Neuronal stem cell (in vitro differentiated cells): ENCODE measurements at regions not wholly inside any gene's neighbourhood (a gene's known extent, or its start where the extent isn't known, plus 50 kb on each side); places are given as distances from the start of the nearest gene placed in this dataset.

Experiments
- DNase-seq: peaks from one replicate; pipeline ENCODE4 v3.0.0-alpha.2; 2013; ENCODE audit warnings: low spot score
- H2AFZ ChIP-seq: one replicate; pipeline ENCODE4 v1.6.1; 2013; ENCODE audit warnings: mild to moderate bottlenecking, low read length, inconsistent platforms
- H2AK5ac ChIP-seq: 2 replicates; pipeline ENCODE4 v1.6.1; 2013; ENCODE audit warnings: low read depth, mild to moderate bottlenecking, inconsistent platforms, low read length, moderate library complexity, mixed read lengths
- H2BK120ac ChIP-seq: 2 replicates; pipeline ENCODE4 v1.6.1; 2013; ENCODE audit warnings: low read depth, mild to moderate bottlenecking, inconsistent platforms, low read length, moderate library complexity, mixed read lengths
- H2BK12ac ChIP-seq: one replicate; pipeline ENCODE4 v1.6.1; 2013; ENCODE audit warnings: low read length, inconsistent platforms
- H2BK15ac ChIP-seq: 2 replicates; pipeline ENCODE4 v1.6.1; 2013; ENCODE audit warnings: mild to moderate bottlenecking, low read length, inconsistent platforms, mixed read lengths
- H2BK5ac ChIP-seq: one replicate; pipeline ENCODE4 v1.6.1; 2013; ENCODE audit warnings: inconsistent platforms, mild to moderate bottlenecking, low read length, moderate library complexity
- H3K14ac ChIP-seq: one replicate; pipeline ENCODE4 v1.6.1; 2013; ENCODE audit warnings: low read length, inconsistent platforms
- H3K18ac ChIP-seq: 2 replicates; pipeline ENCODE4 v1.6.1; 2013; ENCODE audit warnings: low read length, inconsistent platforms
- H3K23ac ChIP-seq: 2 replicates; pipeline ENCODE4 v1.6.1; 2013; ENCODE audit warnings: low read depth, mild to moderate bottlenecking, mixed read lengths, low read length, inconsistent platforms; ENCODE audit not compliant: poor library complexity
- H3K27ac ChIP-seq: replicated peaks from 3 replicates; pipeline ENCODE4 v1.5.1; 2013; ENCODE audit warnings: low read length, inconsistent platforms
- H3K27me3 ChIP-seq, 3 experiments: 2 replicates each; pipeline ENCODE4 v1.6.1; 2013; ENCODE audit warnings: low read length in 3 of 3, mild to moderate bottlenecking in 2 of 3, inconsistent platforms in 1 of 3, low read depth in 1 of 3, mixed read lengths in 1 of 3, moderate library complexity in 1 of 3; ENCODE audit not compliant: control insufficient read depth in 3 of 3, insufficient read depth in 3 of 3
- H3K36me3 ChIP-seq, 2 donors: replicated peaks in 1 of 2; 2 replicates each; pipeline ENCODE4 v1.6.1; 2013; ENCODE audit warnings: low read length in 2 of 2; ENCODE audit not compliant: control insufficient read depth in 2 of 2, insufficient read depth in 2 of 2
- H3K4ac ChIP-seq: 2 replicates; pipeline ENCODE4 v1.6.1; 2013; ENCODE audit warnings: inconsistent platforms, mild to moderate bottlenecking, low read length, moderate library complexity
- H3K4me1 ChIP-seq, 2 donors: 1 replicate in 1 of 2; 2 replicates in 1 of 2; pipeline ENCODE4 v1.6.1; 2013; ENCODE audit warnings: low read length in 2 of 2, low read depth in 1 of 2; ENCODE audit not compliant: control insufficient read depth in 2 of 2, insufficient read depth in 1 of 2
- H3K4me2 ChIP-seq: one replicate; pipeline ENCODE4 v1.6.1; 2013; ENCODE audit warnings: mild to moderate bottlenecking, low read length, inconsistent platforms; ENCODE audit not compliant: insufficient read depth, poor library complexity, severe bottlenecking
- H3K4me3 ChIP-seq, 2 donors: 2 replicates each; pipeline ENCODE4 v1.5.1; 2013; ENCODE audit warnings: low read length in 2 of 2, mild to moderate bottlenecking in 2 of 2, inconsistent platforms in 1 of 2, moderate library complexity in 1 of 2
- H3K79me1 ChIP-seq: one replicate; pipeline ENCODE4 v1.6.1; 2013; ENCODE audit warnings: low read depth, mild to moderate bottlenecking, inconsistent platforms, low read length, moderate library complexity
- H3K9ac ChIP-seq: one replicate; pipeline ENCODE4 v1.6.1; 2013; ENCODE audit warnings: mild to moderate bottlenecking, low read depth, low read length, inconsistent platforms; ENCODE audit not compliant: poor library complexity
- H3K9me3 ChIP-seq, 2 donors: replicated peaks in 1 of 2; 2 replicates each; pipeline versions ENCODE3 to v1.6.1; 2013; ENCODE audit warnings: low read length in 2 of 2, mild to moderate bottlenecking in 2 of 2, inconsistent platforms in 1 of 2, low read depth in 1 of 2, mixed read lengths in 1 of 2, moderate library complexity in 1 of 2; ENCODE audit not compliant: control insufficient read depth in 2 of 2, insufficient read depth in 1 of 2
- H4K8ac ChIP-seq: one replicate; pipeline ENCODE4 v1.6.1; 2013; ENCODE audit warnings: low read depth, mild to moderate bottlenecking, inconsistent platforms, low read length, moderate library complexity
- H4K91ac ChIP-seq: one replicate; pipeline ENCODE4 v1.6.1; 2013; ENCODE audit warnings: low read length, low read depth, mild to moderate bottlenecking, inconsistent platforms; ENCODE audit not compliant: poor library complexity
- WGBS, 2 donors: extraction: QIAGEN DNeasy Blood & Tissue Kit; methylation state at CpG; one replicate each; pipeline ENCODE4 v1.1.7; 2013; ENCODE audit warnings: missing lambda C conversion rate in 2 of 2, mixed read lengths in 1 of 2; ENCODE audit not compliant: insufficient read length in 2 of 2, insufficient replicate concordance in 1 of 2; ENCODE audit errors: extremely low coverage in 2 of 2; 5-methylcytosine and 5-hydroxymethylcytosine counted together

DNA sequence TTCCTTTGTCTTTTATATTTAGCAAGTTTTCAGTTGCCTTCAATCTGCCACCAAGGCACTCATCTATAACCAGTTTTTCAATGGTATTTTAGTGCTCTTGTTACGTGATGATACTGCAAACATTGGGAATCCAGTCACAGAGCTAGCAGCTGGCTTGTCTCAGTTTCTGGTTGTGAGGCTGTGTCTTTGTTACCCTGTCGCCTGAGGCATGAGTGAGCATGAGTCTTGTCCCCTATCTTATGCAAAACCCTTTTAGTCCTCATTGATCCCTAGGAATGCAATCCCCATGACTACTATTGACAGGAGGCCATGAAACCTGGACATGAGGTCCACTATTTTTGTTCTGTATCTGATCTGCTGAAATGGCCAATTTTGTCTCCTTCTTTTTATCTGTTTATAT is 391.0 kb downstream of the LMO7 start:
- no peaks in the 10 kb centered on the region for H3K9me3 ChIP-seq
- H2AFZ ChIP-seq, result no peak overlapping the region
- no peak overlapping the region for H2BK5ac ChIP-seq
- H3K27ac ChIP-seq, result no peak overlapping the region
- no peaks in the 10 kb centered on the region for H3K36me3 ChIP-seq
- no peak overlapping the region for H2BK15ac ChIP-seq
- WGBS, 2 donors, result no CpG with 5 or more reads among the region's 2 CpGs
- H3K4ac ChIP-seq, result no peak overlapping the region
- no peak overlapping the region for H4K8ac ChIP-seq
- H3K4me3 ChIP-seq, result no peak overlapping the region
- H3K4me2 ChIP-seq, result no peak overlapping the region
- H3K9ac ChIP-seq, result no peak overlapping the region
- no peaks in the 10 kb centered on the region for H3K27me3 ChIP-seq
- no peak overlapping the region for H3K23ac ChIP-seq
- H3K79me1 ChIP-seq, result no peaks in the 10 kb centered on the region
- no peak overlapping the region for H2BK120ac ChIP-seq
- H2BK12ac ChIP-seq, result no peak overlapping the region
- no peak overlapping the region for H3K14ac ChIP-seq
- no peak overlapping the region for H4K91ac ChIP-seq
- no peak overlapping the region for H3K18ac ChIP-seq
- no peak for DNase-seq
- no peak overlapping the region for H2AK5ac ChIP-seq
- H3K4me1 ChIP-seq, result peaks cover 0 to 3% of the 10 kb centered on the region in 2 donors

GRCh38 chr13:76025392-76025791 is 389.3 kb downstream of the LMO7 start:
- Histone ChIP-seq H3K9ac (no peak overlapping the region), H3K4me3 (no peak overlapping the region), H3K9me3 (no peaks in the 10 kb centered on the region), H3K4me2 (no peak overlapping the region), H3K4ac (no peak overlapping the region), H4K91ac (no peak overlapping the region), H2AFZ (no peak overlapping the region), H3K36me3 (no peaks in the 10 kb centered on the region), H2BK12ac (no peak overlapping the region), H2AK5ac (no peak overlapping the region), H3K4me1 (peaks cover 0 to 3% of the 10 kb centered on the region in 2 donors), H3K79me1 (no peaks in the 10 kb centered on the region), H2BK15ac (no peak overlapping the region), H3K18ac (no peak overlapping the region), H3K14ac (no peak overlapping the region), H4K8ac (no peak overlapping the region), H3K27ac (no peak overlapping the region), H2BK120ac (no peak overlapping the region), H3K23ac (no peak overlapping the region), H3K27me3 (no peaks in the 10 kb centered on the region), H2BK5ac (no peak overlapping the region)
- no peak for DNase-seq
- no CpG with 5 or more reads among the region's 6 CpGs for WGBS, 2 donors

DNA sequence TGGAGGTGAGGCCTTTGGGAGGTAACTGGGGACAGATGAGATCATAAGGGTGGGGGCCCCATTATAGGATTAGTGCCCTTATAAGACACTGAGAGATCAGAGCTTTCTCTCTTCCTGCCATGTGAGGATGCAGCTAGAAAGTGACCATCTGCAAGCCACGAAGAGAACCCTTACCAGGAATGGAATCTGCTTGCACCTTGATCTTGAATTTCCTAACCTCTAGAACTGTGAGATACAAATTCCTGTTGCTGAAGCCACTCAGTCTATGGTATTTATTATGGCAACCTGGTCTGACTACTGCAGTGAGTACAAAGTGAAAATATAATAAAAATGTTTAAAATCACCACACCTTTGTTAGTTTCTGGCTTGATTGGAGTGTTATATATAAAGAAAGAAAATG is 388.0 kb downstream of the LMO7 start:
- WGBS, 2 donors, result no CpG with 5 or more reads among the region's 1 CpG
- Histone ChIP-seq H3K9me3 (no peaks in the 10 kb centered on the region), H2AK5ac (no peak overlapping the region), H3K27me3 (no peaks in the 10 kb centered on the region), H4K8ac (no peak overlapping the region), H2BK12ac (no peak overlapping the region), H2BK5ac (no peak overlapping the region), H3K36me3 (no peaks in the 10 kb centered on the region), H3K4me3 (no peak overlapping the region), H3K27ac (no peak overlapping the region), H2BK15ac (no peak overlapping the region), H3K23ac (no peak overlapping the region), H3K79me1 (no peaks in the 10 kb centered on the region), H2BK120ac (no peak overlapping the region), H3K14ac (no peak overlapping the region), H3K4me1 (peaks cover 0 to 3% of the 10 kb centered on the region in 2 donors), H2AFZ (no peak overlapping the region), H3K9ac (no peak overlapping the region), H3K4ac (no peak overlapping the region), H4K91ac (no peak overlapping the region), H3K4me2 (no peak overlapping the region), H3K18ac (no peak overlapping the region)
- DNase-seq, result no peak

DNA sequence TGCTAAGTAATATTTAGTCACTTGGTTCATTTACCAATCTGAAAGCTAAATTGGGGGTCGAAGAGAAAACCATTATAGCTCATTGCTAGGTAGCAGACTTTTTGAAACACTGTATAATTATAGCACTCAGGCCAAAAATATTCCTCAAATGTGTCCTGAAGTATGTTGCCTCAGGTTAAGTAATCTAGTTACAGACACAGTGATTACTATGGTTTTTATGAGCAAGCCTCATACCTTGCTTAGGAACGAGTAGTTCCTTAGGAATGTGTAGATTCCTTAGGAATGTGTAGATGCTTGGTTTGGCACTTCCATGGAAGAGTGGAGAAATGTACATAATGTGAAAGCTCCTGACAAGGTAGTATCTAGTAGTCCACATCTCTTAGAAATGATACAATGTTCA is 387.5 kb downstream of the LMO7 start:
- H3K79me1 ChIP-seq, result no peaks in the 10 kb centered on the region
- no peak overlapping the region for H2AK5ac ChIP-seq
- H3K23ac ChIP-seq, result no peak overlapping the region
- H3K36me3 ChIP-seq, result no peaks in the 10 kb centered on the region
- H2BK5ac ChIP-seq, result no peak overlapping the region
- H3K14ac ChIP-seq, result no peak overlapping the region
- H3K18ac ChIP-seq, result no peak overlapping the region
- H3K27ac ChIP-seq, result no peak overlapping the region
- H4K91ac ChIP-seq, result no peak overlapping the region
- no peak overlapping the region for H3K4me2 ChIP-seq
- H4K8ac ChIP-seq, result no peak overlapping the region
- H2BK120ac ChIP-seq, result no peak overlapping the region
- no peak for DNase-seq
- no peak overlapping the region for H3K9ac ChIP-seq
- H2BK15ac ChIP-seq, result no peak overlapping the region
- H2AFZ ChIP-seq, result no peak overlapping the region
- H3K9me3 ChIP-seq, result no peaks in the 10 kb centered on the region
- no peaks in the 10 kb centered on the region for H3K27me3 ChIP-seq
- no peak overlapping the region for H3K4me3 ChIP-seq
- H2BK12ac ChIP-seq, result no peak overlapping the region
- no CpG with 5 or more reads among the region's 2 CpGs for WGBS, 2 donors
- H3K4ac ChIP-seq, result no peak overlapping the region
- H3K4me1 ChIP-seq, result peaks cover 0 to 3% of the 10 kb centered on the region in 2 donors
